Pancreas (tissue), 10 donors: ENCODE measurements at regions not wholly inside any gene's neighbourhood (a gene's known extent, or its start where the extent isn't known, plus 50 kb on each side); places are given as distances from the start of the nearest gene placed in this dataset.
A peak's percentile ranks its signal among the peaks of the same experiment; 100 is the strongest.

Experiments
- ATAC-seq, 4 donors: fragments of 200-7000 bp; cut with Tn5 transposase; one replicate each; pipeline versions ENCODE4 v1.8.0 to v1.9.1; 2020; ENCODE audit warnings: mild to moderate bottlenecking in 4 of 4, moderate library complexity in 4 of 4
- DNase-seq, 6 donors: peaks; one replicate each; pipeline ENCODE4 v3.0.0-alpha.2; 2020
- FAIRE-seq: peaks from 2 replicates; lab custom pipeline; 2012; peaks lifted over from hg19 to GRCh38; lab: Jason Lieb, UNC
- H3K27ac ChIP-seq, 4 donors: fragments of 200-600 bp; sonication (generic); 1 replicate in 3 of 4; 2 replicates in 1 of 4; pipeline versions ENCODE4 v1.5.0 to v1.8.0; 2020
- H3K27me3 ChIP-seq, 4 donors: fragments of 200-600 bp; one replicate each; pipeline ENCODE4 v1.8.0; 2021
- H3K36me3 ChIP-seq, 3 donors: fragments of 200-600 bp; sonication (generic) in 1 of 3; one replicate each; pipeline versions ENCODE4 v1.5.0 to v1.8.0; 2020 to 2021
- H3K4me1 ChIP-seq, 3 donors: fragments of 200-600 bp; one replicate each; pipeline ENCODE4 v1.8.0; 2021
- H3K4me3 ChIP-seq, 4 donors: fragments of 200-600 bp; sonication (generic) in 2 of 4; one replicate each; pipeline versions ENCODE4 v1.5.0 to v1.8.0; 2020 to 2021
- H3K9me3 ChIP-seq, 4 donors: fragments of 200-600 bp; one replicate each; pipeline ENCODE4 v1.8.0; 2021
- CTCF ChIP-seq, 4 donors: fragments of 200-600 bp; sonication (generic) in 3 of 4; IDR thresholded peaks; one replicate each; pipeline versions ENCODE4 v1.5.0 to v1.8.0; 2021; ENCODE audit warnings: antibody characterized with exemption in 4 of 4
- WGBS, 2 donors: extraction: QIAGEN DNeasy Blood & Tissue Kit; methylation state at CpG; one replicate each; pipeline ENCODE4 v1.1.7; 2013; 5-methylcytosine and 5-hydroxymethylcytosine counted together
- intact Hi-C, 3 donors: fragments of 100-400 bp; cut with DNase I; formaldehyde crosslinking; loops; one replicate each; pipeline versions ENCODE4 v1.11.1 to v1.14.2; 2022
- donor health status: healthy with polysubstance abuse.
- donor health status: DM: no; HTN: no; CAD: no; lungs with moderate emphysema.
- donor health status: DM: no; HTN: no; CAD: no.
- donor health status: control.
- donor health status: control.
- donor health status: Bipolar disorder and iron deficiency.
- donor health status: DM: yes; HTN: yes; CAD: no.
- donor health status: DM: no; HTN: no; CAD: no.
- donor health status: DM: no; HTN: no; CAD: no.
- donor health status: DM: yes; HTN: yes; CAD: no.

GRCh38 chr2:9736021-9736420, 105.2 kb upstream of the YWHAQ start:
- DNase-seq (no peak), ATAC-seq (no peak), FAIRE-seq (no peak)
- H3K4me3 ChIP-seq, result no peak overlapping the region
- H3K27ac ChIP-seq, result no peak overlapping the region
- WGBS, 2 donors, result 69 to 76% methylated on average over 1 of the region's 1 CpG
- TF ChIP-seq CTCF (IDR thresholded peaks at IDR 0.05), result no peak
- intact Hi-C loops, result no loop called here
- no peaks in the 10 kb centered on the region for H3K4me1 ChIP-seq
- H3K9me3 ChIP-seq, result no peaks in the 10 kb centered on the region
- no peaks in the 10 kb centered on the region for H3K36me3 ChIP-seq
- H3K27me3 ChIP-seq, result no peaks in the 10 kb centered on the region

- Histone ChIP-seq H3K27ac (no peak overlapping the region), H3K9me3 (no peaks in the 10 kb centered on the region), H3K27me3 (no peaks in the 10 kb centered on the region), H3K36me3 (no peaks in the 10 kb centered on the region), H3K4me1 (no peaks in the 10 kb centered on the region), H3K4me3 (no peak overlapping the region)
- ATAC-seq (no peak), FAIRE-seq (no peak), DNase-seq (no peak)
- no peak for TF ChIP-seq CTCF (IDR thresholded peaks at IDR 0.05)
- intact Hi-C loops, result no loop called here
- 70 to 72% methylated on average over 8 to 9 of the region's 9 CpGs for WGBS, 2 donors
These were observed 106.0 kb upstream of the TAF1B start for GRCh38 chr2:9737053-9737875.

- Histone ChIP-seq H3K27ac (no peak overlapping the region), H3K36me3 (no peaks in the 10 kb centered on the region), H3K27me3 (no peaks in the 10 kb centered on the region), H3K4me1 (no peaks in the 10 kb centered on the region), H3K4me3 (no peak overlapping the region), H3K9me3 (no peaks in the 10 kb centered on the region)
- FAIRE-seq, result no peak
- TF ChIP-seq CTCF (IDR thresholded peaks at IDR 0.05), result no peak
- WGBS, 2 donors, result 64 to 77% methylated on average over 5 of the region's 5 CpGs
- DNase-seq, result no peak
- intact Hi-C loops, result no loop called here
- no peak for ATAC-seq
These were observed 105.2 kb upstream of the TAF1B start for GRCh38 chr2:9738062-9738461.

GRCh38 chr2:9738535-9739496, 104.5 kb upstream of the TAF1B start:
- DNase-seq (no peak), FAIRE-seq (no peak), ATAC-seq (peak in 2 of 4 donors; percentile 64 to 67)
- intact Hi-C loops, result no loop called here
- H3K36me3 ChIP-seq, result no peaks in the 10 kb centered on the region
- H3K9me3 ChIP-seq, result no peaks in the 10 kb centered on the region
- 66 to 71% methylated on average over 22 to 23 of the region's 23 CpGs for WGBS, 2 donors
- peak overlapping the region in 2 of 4 donors; percentile 6 to 36 for H3K4me3 ChIP-seq
- H3K4me1 ChIP-seq, result no peaks in the 10 kb centered on the region
- peak overlapping the region in 2 of 4 donors; percentile 10 to 28 for H3K27ac ChIP-seq
- TF ChIP-seq CTCF (IDR thresholded peaks at IDR 0.05), result no peak
- H3K27me3 ChIP-seq, result no peaks in the 10 kb centered on the region
